Suprapubic skin (tissue), 4 donors: ENCODE measurements at regions not wholly inside any gene's neighbourhood (a gene's known extent, or its start where the extent isn't known, plus 50 kb on each side); places are given as distances from the start of the nearest gene placed in this dataset.

Experiments used
- POLR2A ChIP-seq, 2 donors: fragments of 450-650 bp; IDR thresholded peaks; one replicate each; pipeline ENCODE4 v1.6.1; 2017; ENCODE audit warnings: antibody characterized with exemption in 2 of 2, mild to moderate bottlenecking in 2 of 2, moderate library complexity in 2 of 2
- POLR2AphosphoS5 ChIP-seq, 3 donors: sonication (generic); formaldehyde crosslinking; IDR thresholded peaks; one replicate each; pipeline ENCODE4 v1.6.1; 2017; ENCODE audit warnings: antibody characterized with exemption in 3 of 3
- TF ChIP-seq, protein P1 (sequence below), 2 donors: fragments of 200-600 bp in 1 of 2; fragments of 450-650 bp in 1 of 2; sonication (generic) in 1 of 2; IDR thresholded peaks; one replicate each; pipeline ENCODE4 v1.5.1; 2016 to 2019; ENCODE audit warnings: antibody characterized with exemption in 2 of 2, mild to moderate bottlenecking in 1 of 2, moderate library complexity in 1 of 2

- TF ChIP-seq, protein P1, sequence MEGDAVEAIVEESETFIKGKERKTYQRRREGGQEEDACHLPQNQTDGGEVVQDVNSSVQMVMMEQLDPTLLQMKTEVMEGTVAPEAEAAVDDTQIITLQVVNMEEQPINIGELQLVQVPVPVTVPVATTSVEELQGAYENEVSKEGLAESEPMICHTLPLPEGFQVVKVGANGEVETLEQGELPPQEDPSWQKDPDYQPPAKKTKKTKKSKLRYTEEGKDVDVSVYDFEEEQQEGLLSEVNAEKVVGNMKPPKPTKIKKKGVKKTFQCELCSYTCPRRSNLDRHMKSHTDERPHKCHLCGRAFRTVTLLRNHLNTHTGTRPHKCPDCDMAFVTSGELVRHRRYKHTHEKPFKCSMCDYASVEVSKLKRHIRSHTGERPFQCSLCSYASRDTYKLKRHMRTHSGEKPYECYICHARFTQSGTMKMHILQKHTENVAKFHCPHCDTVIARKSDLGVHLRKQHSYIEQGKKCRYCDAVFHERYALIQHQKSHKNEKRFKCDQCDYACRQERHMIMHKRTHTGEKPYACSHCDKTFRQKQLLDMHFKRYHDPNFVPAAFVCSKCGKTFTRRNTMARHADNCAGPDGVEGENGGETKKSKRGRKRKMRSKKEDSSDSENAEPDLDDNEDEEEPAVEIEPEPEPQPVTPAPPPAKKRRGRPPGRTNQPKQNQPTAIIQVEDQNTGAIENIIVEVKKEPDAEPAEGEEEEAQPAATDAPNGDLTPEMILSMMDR (IDR thresholded peaks at IDR 0.05) = no peak
- TF ChIP-seq POLR2A (IDR thresholded peaks at IDR 0.05) (no peak), POLR2AphosphoS5 (IDR thresholded peaks at IDR 0.05) (no peak)
Measured at GRCh38 chr2:207316484-207316883, 150.7 kb upstream of the KLF7 start.
